GM18870 (cell line): ENCODE measurements at regions not wholly inside any gene's neighbourhood (a gene's known extent, or its start where the extent isn't known, plus 50 kb on each side); places are given as distances from the start of the nearest gene placed in this dataset.
"Not testable (repeated sequence)": the region's sequence is repeated elsewhere in the genome, so short reads cannot be mapped to it uniquely, and the experiment has no call there.

Source experiments
- ATAC-seq: cut with Tn5 transposase; IDR thresholded peaks from one replicate; pipeline ENCODE4 v1.9.1; 2021; ENCODE audit warnings: moderate library complexity; ENCODE audit not compliant: unreplicated experiment

- ATAC-seq = no peak
Measured at GRCh38 chr3:87796843-87797185, 262.0 kb downstream of the CGGBP1 start.

GRCh38 chr3:87796137-87796842, 262.5 kb downstream of the CGGBP1 start:
- ATAC-seq = no peak

GRCh38 chr3:87795701-87796100, 263.1 kb downstream of the CGGBP1 start:
- ATAC-seq = no peak

GRCh38 chr3:87793337-87793877, 265.4 kb downstream of the CGGBP1 start:
- ATAC-seq = no peak

- ATAC-seq = no peak
Measured at GRCh38 chr3:87792534-87793336, 266.1 kb downstream of the CGGBP1 start, which contains the start of gene HTR1F. Gene HTR1F (plus strand): TSS chr3:87792706.

- no peak for ATAC-seq
Measured at GRCh38 chr3:87792198-87792533, 266.6 kb downstream of the CGGBP1 start.

GRCh38 chr3:87791248-87792027, 267.4 kb downstream of the CGGBP1 start:
- ATAC-seq = no peak

- ATAC-seq = not testable (repeated sequence)
Measured at GRCh38 chr3:87789049-87789448, 269.8 kb downstream of the CGGBP1 start.

GRCh38 chr3:87788516-87788915, 270.3 kb downstream of the CGGBP1 start:
- no peak for ATAC-seq

GRCh38 chr3:87780811-87781210, 278.0 kb downstream of the CGGBP1 start:
- no peak for ATAC-seq

GRCh38 chr3:87778876-87779275, 279.9 kb downstream of the CGGBP1 start:
- no peak for ATAC-seq

- peak; percentile 95 for ATAC-seq
Measured at GRCh38 chr3:87771337-87772192, 287.2 kb downstream of the CGGBP1 start.

- no peak for ATAC-seq
Measured at GRCh38 chr3:87766721-87767120, 292.1 kb downstream of the CGGBP1 start.

- no peak for ATAC-seq
Measured at GRCh38 chr3:87765256-87765655, 293.5 kb downstream of the CGGBP1 start.

- no peak for ATAC-seq
Measured at GRCh38 chr3:87761795-87762194, 297.0 kb downstream of the CGGBP1 start.

GRCh38 chr3:87761341-87761740, 297.5 kb downstream of the CGGBP1 start:
- no peak for ATAC-seq

GRCh38 chr3:87756616-87757015, 302.2 kb downstream of the CGGBP1 start:
- ATAC-seq = no peak

GRCh38 chr3:87755852-87756251, 303.0 kb downstream of the CGGBP1 start:
- ATAC-seq = no peak

- no peak for ATAC-seq
Measured at GRCh38 chr3:87742250-87742649, 316.6 kb downstream of the CGGBP1 start.

- ATAC-seq = not testable (repeated sequence)
Measured at GRCh38 chr3:87740894-87741293, 317.9 kb downstream of the CGGBP1 start.
